Spleen (tissue), 11 donors: ENCODE measurements at regions not wholly inside any gene's neighbourhood (a gene's known extent, or its start where the extent isn't known, plus 50 kb on each side); places are given as distances from the start of the nearest gene placed in this dataset.

Source experiments
- DNase-seq: peaks from one replicate; pipeline ENCODE4 v3.0.0-alpha.2; 2020
- H3K27ac ChIP-seq, 8 donors: fragments of 200-600 bp; sonication (generic) in 7 of 8; 1 replicate in 4 of 8; 2 replicates in 4 of 8; pipeline versions ENCODE4 v1.5.0 to v1.8.0; 2016 to 2021; ENCODE audit warnings: inconsistent platforms in 4 of 8, mild to moderate bottlenecking in 4 of 8, moderate library complexity in 1 of 8
- H3K27me3 ChIP-seq, 7 donors: fragments of 200-600 bp; sonication (generic) in 6 of 7; replicated peaks in 1 of 7; 1 replicate in 4 of 7; 2 replicates in 3 of 7; pipeline versions ENCODE4 v1.5.0 to v1.8.0; 2016 to 2021; ENCODE audit warnings: inconsistent platforms in 3 of 7, mild to moderate bottlenecking in 1 of 7
- H3K36me3 ChIP-seq, 6 donors: fragments of 200-600 bp; sonication (generic) in 5 of 6; 1 replicate in 4 of 6; 2 replicates in 2 of 6; pipeline versions ENCODE4 v1.5.0 to v1.8.0; 2016 to 2021; ENCODE audit warnings: inconsistent platforms in 2 of 6
- H3K4me1 ChIP-seq, 6 donors: fragments of 200-600 bp; sonication (generic) in 5 of 6; 1 replicate in 3 of 6; 2 replicates in 3 of 6; pipeline versions ENCODE4 v1.5.0 to v1.8.0; 2016 to 2021; ENCODE audit warnings: inconsistent platforms in 3 of 6
- H3K4me3 ChIP-seq, 8 donors: fragments of 200-600 bp; sonication (generic) in 7 of 8; 1 replicate in 4 of 8; 2 replicates in 4 of 8; pipeline versions ENCODE4 v1.5.0 to v1.8.0; 2016 to 2021; ENCODE audit warnings: inconsistent platforms in 4 of 8, mild to moderate bottlenecking in 4 of 8, moderate library complexity in 2 of 8
- H3K9me3 ChIP-seq, 8 donors: fragments of 200-600 bp; sonication (generic) in 7 of 8; 1 replicate in 4 of 8; 2 replicates in 4 of 8; pipeline versions ENCODE4 v1.5.0 to v1.8.0; 2016 to 2021; ENCODE audit warnings: inconsistent platforms in 4 of 8
- POLR2A ChIP-seq, 3 donors: fragments of 450-650 bp; IDR thresholded peaks; one replicate each; pipeline ENCODE4 v1.5.1; 2017; ENCODE audit warnings: antibody characterized with exemption in 3 of 3, mild to moderate bottlenecking in 1 of 3
- POLR2AphosphoS5 ChIP-seq, 3 donors: sonication (generic); formaldehyde crosslinking; IDR thresholded peaks; one replicate each; pipeline ENCODE4 v1.5.1; 2017; ENCODE audit warnings: antibody characterized with exemption in 3 of 3
- WGBS, 5 donors: extraction: QIAGEN DNeasy Blood & Tissue Kit in 3 of 5; methylation state at CpG; one replicate each; pipeline versions ENCODE4 v1.1.5 to v1.1.7; 2013 to 2018; 5-methylcytosine and 5-hydroxymethylcytosine counted together
- intact Hi-C: fragments of 100-400 bp; cut with DNase I; formaldehyde crosslinking; loops from one replicate; pipeline ENCODE4 v1.15.0; 2023; ENCODE audit warnings: low total_unique reads
- TF ChIP-seq, protein P1 (sequence below), 11 experiments: fragments of 200-600 bp in 7 of 11; fragments of 450-650 bp in 4 of 11; sonication (generic) in 4 of 11; IDR thresholded peaks in 8 of 11; conservative IDR thresholded peaks in 3 of 11; 1 replicate in 7 of 11; 2 replicates in 4 of 11; pipeline versions ENCODE4 v1.4.0 to v1.8.0; 2016 to 2021; ENCODE audit warnings: antibody characterized with exemption in 11 of 11, inconsistent platforms in 4 of 11, mild to moderate bottlenecking in 1 of 11
- donor health status: healthy with polysubstance abuse.
- donor health status: DM: no; HTN: no; CAD: no; lungs with moderate emphysema.
- donor health status: DM: no; HTN: no; CAD: no.
- donor health status: Bipolar disorder and iron deficiency.
- donor health status: healthy.
- donor health status: DM: no; HTN: no; CAD: no.
- donor health status: DM: yes; HTN: yes; CAD: no.

DNA sequence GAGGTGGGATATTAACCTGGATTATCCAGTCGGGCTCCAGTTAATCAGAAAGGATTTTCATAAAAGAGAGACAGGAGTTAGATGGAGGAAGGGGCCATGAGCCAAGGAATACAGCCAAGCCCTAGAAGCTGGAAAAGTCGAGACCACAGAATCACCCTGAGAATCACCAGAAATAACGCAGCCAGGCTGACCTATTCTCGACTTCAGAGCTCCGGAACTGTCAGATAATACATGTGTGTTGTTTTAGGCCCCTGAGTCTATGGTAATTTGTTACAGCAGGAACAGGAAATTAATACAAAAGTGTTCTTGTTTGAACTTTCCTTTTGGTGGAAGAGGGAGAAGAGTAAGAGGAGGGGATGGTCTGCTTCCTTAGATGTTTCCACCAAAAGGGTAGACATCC lies 208.1 kb downstream of the JCAD start:
- no peak for DNase-seq
- no peaks in the 10 kb centered on the region for H3K27me3 ChIP-seq
- 74 to 88% (median 85%) methylated on average over 5 of the region's 5 CpGs for WGBS, 5 donors
- H3K4me1 ChIP-seq = peaks cover 0 to 15% (median 4%) of the 10 kb centered on the region in 6 donors
- no peaks in the 10 kb centered on the region for H3K36me3 ChIP-seq
- no peak overlapping the region for H3K4me3 ChIP-seq
- no peak for TF ChIP-seq POLR2A (IDR thresholded peaks at IDR 0.05)
- TF ChIP-seq, protein P1, sequence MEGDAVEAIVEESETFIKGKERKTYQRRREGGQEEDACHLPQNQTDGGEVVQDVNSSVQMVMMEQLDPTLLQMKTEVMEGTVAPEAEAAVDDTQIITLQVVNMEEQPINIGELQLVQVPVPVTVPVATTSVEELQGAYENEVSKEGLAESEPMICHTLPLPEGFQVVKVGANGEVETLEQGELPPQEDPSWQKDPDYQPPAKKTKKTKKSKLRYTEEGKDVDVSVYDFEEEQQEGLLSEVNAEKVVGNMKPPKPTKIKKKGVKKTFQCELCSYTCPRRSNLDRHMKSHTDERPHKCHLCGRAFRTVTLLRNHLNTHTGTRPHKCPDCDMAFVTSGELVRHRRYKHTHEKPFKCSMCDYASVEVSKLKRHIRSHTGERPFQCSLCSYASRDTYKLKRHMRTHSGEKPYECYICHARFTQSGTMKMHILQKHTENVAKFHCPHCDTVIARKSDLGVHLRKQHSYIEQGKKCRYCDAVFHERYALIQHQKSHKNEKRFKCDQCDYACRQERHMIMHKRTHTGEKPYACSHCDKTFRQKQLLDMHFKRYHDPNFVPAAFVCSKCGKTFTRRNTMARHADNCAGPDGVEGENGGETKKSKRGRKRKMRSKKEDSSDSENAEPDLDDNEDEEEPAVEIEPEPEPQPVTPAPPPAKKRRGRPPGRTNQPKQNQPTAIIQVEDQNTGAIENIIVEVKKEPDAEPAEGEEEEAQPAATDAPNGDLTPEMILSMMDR (IDR thresholded peaks at IDR 0.05 in 8 of 11, conservative IDR thresholded peaks at IDR 0.05 in 3 of 11) = no peak
- no peak for TF ChIP-seq POLR2AphosphoS5 (IDR thresholded peaks at IDR 0.05)
- H3K27ac ChIP-seq = no peak overlapping the region
- H3K9me3 ChIP-seq = no peaks in the 10 kb centered on the region
- intact Hi-C loops = no loop called here

DNA sequence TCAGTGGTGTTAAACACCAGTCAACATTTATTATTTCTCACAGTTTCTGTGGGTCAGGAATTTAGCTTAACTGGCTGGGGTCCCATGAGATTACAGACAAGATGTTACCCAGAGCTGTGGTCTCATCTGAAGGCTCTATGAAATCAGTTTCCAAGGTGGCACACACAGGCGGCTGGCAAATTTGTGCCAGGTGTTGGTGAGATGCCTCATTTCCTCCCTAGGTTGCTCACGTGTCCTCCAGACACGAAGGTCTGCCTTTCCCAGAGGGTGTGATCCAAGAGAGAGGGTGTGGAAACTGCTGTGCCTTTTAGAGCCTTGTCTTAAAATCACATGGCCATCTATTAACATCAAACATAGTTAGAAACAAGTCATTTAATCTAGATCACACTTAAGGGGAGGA lies 209.0 kb downstream of the JCAD start:
- no peak overlapping the region for H3K27ac ChIP-seq
- 55 to 74% (median 62%) methylated on average over 3 of the region's 3 CpGs for WGBS, 5 donors

DNA sequence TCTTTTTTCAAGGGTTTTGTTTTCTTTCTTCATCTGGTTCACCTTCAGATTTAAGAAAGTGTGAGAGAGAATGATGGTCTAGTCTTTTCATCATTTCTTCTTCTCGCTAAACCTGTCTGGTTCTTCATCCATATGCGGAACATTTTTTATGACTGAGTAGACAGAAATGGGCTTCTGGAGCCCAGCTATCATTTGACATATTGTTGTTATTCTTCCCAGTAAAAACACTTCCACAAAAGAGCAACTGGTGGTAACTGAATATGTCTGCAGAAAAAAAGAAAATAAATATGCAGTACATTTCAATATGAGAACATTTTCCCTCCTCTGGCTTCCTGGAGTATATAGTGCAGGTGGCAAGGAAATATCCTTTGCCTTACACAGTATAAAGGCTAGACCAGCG lies 209.5 kb downstream of the JCAD start:
- Histone ChIP-seq H3K27me3 (no peaks in the 10 kb centered on the region), H3K4me1 (peaks cover 0 to 15% (median 4%) of the 10 kb centered on the region in 6 donors), H3K9me3 (peaks cover 0 to 5% (median 0%) of the 10 kb centered on the region in 8 donors), H3K27ac (peak overlapping the region in 4 of 8 donors; percentile 44 to 61 (median 52)), H3K4me3 (no peak overlapping the region), H3K36me3 (no peaks in the 10 kb centered on the region)
- no peak for DNase-seq
- intact Hi-C loops = no loop called here
- TF ChIP-seq, protein P1 (IDR thresholded peaks at IDR 0.05 in 8 of 11, conservative IDR thresholded peaks at IDR 0.05 in 3 of 11) = no peak
- TF ChIP-seq POLR2A (IDR thresholded peaks at IDR 0.05) (no peak), POLR2AphosphoS5 (IDR thresholded peaks at IDR 0.05) (no peak)
- 55 to 81% (median 72%) methylated on average over 3 of the region's 3 CpGs for WGBS, 5 donors

More for the DNA sequence above, 209.0 kb downstream of the JCAD start:
- DNase-seq = no peak
- intact Hi-C loops = no loop called here
- no peak for TF ChIP-seq POLR2AphosphoS5 (IDR thresholded peaks at IDR 0.05)
- no peak for TF ChIP-seq POLR2A (IDR thresholded peaks at IDR 0.05)
- TF ChIP-seq, protein P1 (IDR thresholded peaks at IDR 0.05 in 8 of 11, conservative IDR thresholded peaks at IDR 0.05 in 3 of 11) = no peak
- no peak overlapping the region for H3K4me3 ChIP-seq
- H3K4me1 ChIP-seq = peaks cover 0 to 15% (median 4%) of the 10 kb centered on the region in 6 donors
- H3K9me3 ChIP-seq = peaks cover 0 to under 1% (median 0%) of the 10 kb centered on the region in 8 donors
- H3K27me3 ChIP-seq = no peaks in the 10 kb centered on the region
- H3K36me3 ChIP-seq = no peaks in the 10 kb centered on the region

DNA sequence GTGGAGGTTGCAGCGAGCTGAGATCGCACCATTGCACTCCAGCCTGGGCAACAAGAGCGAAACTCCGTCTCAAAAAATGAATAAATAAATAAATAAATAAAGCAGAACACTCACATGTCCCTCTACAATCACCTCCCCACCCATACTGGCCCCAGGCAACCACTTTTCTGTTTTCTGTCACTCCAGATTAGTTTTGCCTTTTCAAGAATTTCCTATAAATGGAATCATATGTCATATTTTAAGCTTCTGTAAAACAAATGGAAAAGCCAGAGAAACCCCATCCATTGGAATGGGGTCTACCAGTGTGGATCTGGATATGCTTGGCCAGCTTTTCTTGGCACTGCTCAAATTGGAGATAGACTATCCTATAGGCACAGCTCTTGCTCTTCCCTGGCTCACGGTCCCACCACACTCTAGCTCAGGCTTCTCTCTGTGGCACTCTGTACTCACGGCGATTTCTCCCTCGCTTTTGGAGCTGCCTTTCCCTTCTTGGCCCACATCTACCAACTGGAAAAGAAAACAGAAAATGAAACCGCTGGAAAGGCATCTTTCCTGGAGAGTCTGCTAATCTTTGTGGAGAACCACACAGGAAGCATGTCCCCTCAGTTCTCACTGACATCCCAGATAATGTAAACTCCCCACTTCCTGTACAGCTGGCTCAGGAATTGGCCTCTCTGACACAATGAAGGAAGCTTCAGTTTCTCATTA lies 210.1 kb downstream of the JCAD start:
- H3K9me3 ChIP-seq = peaks cover 0 to 8% (median 0%) of the 10 kb centered on the region in 8 donors
- H3K4me1 ChIP-seq = peaks cover 0 to 15% (median 4%) of the 10 kb centered on the region in 6 donors
- TF ChIP-seq POLR2A (IDR thresholded peaks at IDR 0.05) = no peak
- TF ChIP-seq POLR2AphosphoS5 (IDR thresholded peaks at IDR 0.05) = peak in 1 of 3 donors; percentile 41
- no peak for DNase-seq
- intact Hi-C loops = no loop called here
- no peaks in the 10 kb centered on the region for H3K27me3 ChIP-seq
- H3K4me3 ChIP-seq = peak overlapping the region in 1 of 8 donors; percentile 11
- peak overlapping the region in 6 of 8 donors; percentile 34 to 71 (median 52) for H3K27ac ChIP-seq
- 38 to 46% (median 44%) methylated on average over 9 of the region's 9 CpGs for WGBS, 5 donors
- no peaks in the 10 kb centered on the region for H3K36me3 ChIP-seq
